ENCODE measurements at regions not wholly inside any gene's neighbourhood (a gene's known extent, or its start where the extent isn't known, plus 50 kb on each side); places are given as distances from the start of the nearest gene placed in this dataset.

GRCh38 chr21:32844653-32845436 is 73.3 kb upstream of the PAXBP1 start:
- TF ChIP-seq EZH2 (IDR thresholded peaks at IDR 0.05; ENCODE audit: low read length, missing control alignments), result no peak
- TF ChIP-seq CTCF (conservative IDR thresholded peaks at IDR 0.05 in 1 of 2, IDR thresholded peaks at IDR 0.05 in 1 of 2; ENCODE audit: low read depth in 1 of 2, low read length in 2 of 2), result no peak
